NCI-H187 (cell line): ENCODE measurements at regions not wholly inside any gene's neighbourhood (a gene's known extent, or its start where the extent isn't known, plus 50 kb on each side); places are given as distances from the start of the nearest gene placed in this dataset.
"Not testable (repeated sequence)": the region's sequence is repeated elsewhere in the genome, so short reads cannot be mapped to it uniquely, and the experiment has no call there.

Experiments
- DNase-seq, 2 experiments: peaks; one replicate each; lab custom pipeline; 2025; lab: John Stamatoyannopoulos, UW

- no peak for DNase-seq
Measured at GRCh38 chr11:116698080-116698479, 74.7 kb downstream of the BUD13 start.

- no peak for DNase-seq
Measured at GRCh38 chr11:116697639-116698038, 75.1 kb downstream of the BUD13 start.

GRCh38 chr11:116697011-116697410, 75.8 kb downstream of the BUD13 start:
- no peak for DNase-seq

GRCh38 chr11:116696381-116696941, 76.3 kb downstream of the BUD13 start:
- no peak for DNase-seq

- no peak for DNase-seq
Measured at GRCh38 chr11:116695657-116696254, 77.0 kb downstream of the BUD13 start.

- no peak for DNase-seq
Measured at GRCh38 chr11:116694815-116695590, 77.8 kb downstream of the BUD13 start.

GRCh38 chr11:116694349-116694725, 78.5 kb downstream of the BUD13 start:
- DNase-seq, result no peak

GRCh38 chr11:116693593-116694348, 79.0 kb downstream of the BUD13 start:
- no peak for DNase-seq

GRCh38 chr11:116693102-116693570, 79.7 kb downstream of the BUD13 start:
- DNase-seq, result no peak

- no peak for DNase-seq
Measured at GRCh38 chr11:116692318-116693101, 80.3 kb downstream of the BUD13 start.

GRCh38 chr11:116691771-116692177, 81.0 kb downstream of the BUD13 start:
- DNase-seq, result peak in 1 of 2 experiments; percentile 34

- DNase-seq, result no peak
Measured at GRCh38 chr11:116690611-116691010, 82.2 kb downstream of the BUD13 start.

- DNase-seq, result no peak
Measured at GRCh38 chr11:116689413-116690127, 83.2 kb downstream of the BUD13 start.

GRCh38 chr11:116688202-116688540, 84.6 kb downstream of the BUD13 start:
- no peak for DNase-seq

- no peak for DNase-seq
Measured at GRCh38 chr11:116687458-116688201, 85.2 kb downstream of the BUD13 start.

- DNase-seq, result no peak
Measured at GRCh38 chr11:116686866-116687265, 85.9 kb downstream of the BUD13 start.

- DNase-seq, result no peak
Measured at GRCh38 chr11:116683982-116684381, 88.8 kb downstream of the BUD13 start.

GRCh38 chr11:116680349-116681125, 92.2 kb downstream of the BUD13 start:
- DNase-seq, result no peak

- DNase-seq, result no peak
Measured at GRCh38 chr11:116678887-116679286, 93.9 kb downstream of the BUD13 start.

GRCh38 chr11:116667318-116667717, 105.5 kb downstream of the BUD13 start:
- not testable (repeated sequence) for DNase-seq
